HG02610 (cell line): ENCODE measurements at regions not wholly inside any gene's neighbourhood (a gene's known extent, or its start where the extent isn't known, plus 50 kb on each side); places are given as distances from the start of the nearest gene placed in this dataset.

Source experiments
- ATAC-seq: cut with Tn5 transposase; IDR thresholded peaks from one replicate; pipeline ENCODE4 v1.9.1; 2021; ENCODE audit warnings: mild to moderate bottlenecking, moderate library complexity; ENCODE audit not compliant: unreplicated experiment

DNA sequence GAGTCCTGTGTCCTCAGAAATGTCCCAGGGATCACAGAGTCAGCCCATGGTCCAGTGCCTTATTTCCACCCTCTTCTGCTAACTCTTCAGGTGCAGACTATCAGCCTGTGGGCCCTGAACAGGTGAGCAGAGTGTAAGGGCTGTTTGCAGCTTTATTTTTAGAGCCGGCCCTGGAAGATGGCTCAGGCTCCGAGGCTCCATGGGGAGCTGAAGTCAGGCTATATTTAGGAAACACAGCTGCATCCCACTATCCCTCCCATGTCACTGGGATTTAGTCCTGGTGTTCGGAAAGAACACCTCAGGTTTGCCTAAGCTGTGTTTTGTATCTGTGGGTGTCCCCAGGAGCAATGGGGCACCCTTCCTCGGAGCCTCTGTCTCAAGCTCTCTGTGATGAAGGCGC, 126.9 kb downstream of the RPS24 start:
- ATAC-seq: no peak

DNA sequence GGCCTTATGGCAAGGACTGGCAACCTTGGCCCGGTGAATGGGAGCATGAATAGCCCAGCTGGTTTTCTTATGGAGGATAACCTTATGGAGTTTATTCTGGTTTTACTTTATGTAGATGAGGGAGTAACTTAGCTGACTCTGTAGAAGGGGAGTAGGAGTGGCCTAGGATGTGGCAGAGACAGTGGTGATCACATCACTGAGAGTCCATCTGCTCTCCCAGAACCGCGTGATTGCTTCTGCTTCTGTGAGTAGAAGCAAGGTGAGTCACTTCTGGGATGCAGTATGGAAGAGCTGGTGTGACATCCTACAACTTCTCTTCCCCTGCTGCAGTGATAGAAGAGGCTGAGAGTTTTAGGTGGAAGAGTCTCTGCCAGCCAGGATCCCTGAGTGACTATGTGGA, 129.2 kb downstream of the RPS24 start:
- ATAC-seq: no peak

DNA sequence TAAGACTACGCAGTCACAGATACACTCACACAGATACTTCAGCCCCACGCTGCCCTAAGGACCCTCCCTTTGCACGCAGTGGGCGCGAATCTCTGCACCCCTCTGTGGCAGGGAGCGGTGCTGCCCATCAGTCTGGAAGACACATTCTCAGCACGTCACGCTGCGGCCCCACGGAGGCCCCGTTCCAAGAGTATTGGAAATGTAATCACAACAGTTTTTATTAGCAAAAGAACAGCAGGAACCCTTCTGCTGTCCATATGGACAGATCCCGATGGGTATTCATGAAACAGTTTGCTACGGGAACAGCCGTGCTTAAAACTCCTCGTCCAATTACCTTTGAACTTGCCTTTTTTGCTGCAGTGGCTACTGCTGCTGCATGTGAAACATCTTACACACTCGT, 131.0 kb downstream of the RPS24 start:
- no peak for ATAC-seq

DNA sequence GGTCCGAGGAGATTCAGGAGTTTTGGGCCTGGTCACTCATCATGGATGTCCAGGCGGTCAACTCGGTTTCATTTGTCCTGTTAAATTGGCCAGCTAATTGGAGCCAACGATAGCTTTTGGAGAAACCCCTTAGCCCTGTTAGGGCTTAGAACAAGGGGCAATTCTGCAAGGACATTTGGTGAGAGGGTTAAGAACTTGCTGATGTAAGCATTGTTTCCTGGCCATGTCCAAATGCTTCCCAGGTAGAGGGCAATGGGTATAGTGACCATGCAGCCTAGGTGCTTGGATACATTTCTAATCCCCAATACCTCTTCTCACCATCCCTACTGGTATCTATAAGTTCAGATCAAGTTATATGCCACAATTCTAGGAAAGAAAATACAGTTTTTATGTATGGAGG, 131.5 kb downstream of the RPS24 start:
- ATAC-seq: no peak

- no peak for ATAC-seq
Observed at GRCh38 chr10:78165617-78166016, 132.0 kb downstream of the RPS24 start.

- ATAC-seq: no peak
Observed at GRCh38 chr10:78166261-78166660, 132.6 kb downstream of the RPS24 start.

GRCh38 chr10:78169214-78169613, 135.6 kb downstream of the RPS24 start:
- ATAC-seq: no peak

- no peak for ATAC-seq
Observed at GRCh38 chr10:78170026-78170475, 136.4 kb downstream of the RPS24 start.

DNA sequence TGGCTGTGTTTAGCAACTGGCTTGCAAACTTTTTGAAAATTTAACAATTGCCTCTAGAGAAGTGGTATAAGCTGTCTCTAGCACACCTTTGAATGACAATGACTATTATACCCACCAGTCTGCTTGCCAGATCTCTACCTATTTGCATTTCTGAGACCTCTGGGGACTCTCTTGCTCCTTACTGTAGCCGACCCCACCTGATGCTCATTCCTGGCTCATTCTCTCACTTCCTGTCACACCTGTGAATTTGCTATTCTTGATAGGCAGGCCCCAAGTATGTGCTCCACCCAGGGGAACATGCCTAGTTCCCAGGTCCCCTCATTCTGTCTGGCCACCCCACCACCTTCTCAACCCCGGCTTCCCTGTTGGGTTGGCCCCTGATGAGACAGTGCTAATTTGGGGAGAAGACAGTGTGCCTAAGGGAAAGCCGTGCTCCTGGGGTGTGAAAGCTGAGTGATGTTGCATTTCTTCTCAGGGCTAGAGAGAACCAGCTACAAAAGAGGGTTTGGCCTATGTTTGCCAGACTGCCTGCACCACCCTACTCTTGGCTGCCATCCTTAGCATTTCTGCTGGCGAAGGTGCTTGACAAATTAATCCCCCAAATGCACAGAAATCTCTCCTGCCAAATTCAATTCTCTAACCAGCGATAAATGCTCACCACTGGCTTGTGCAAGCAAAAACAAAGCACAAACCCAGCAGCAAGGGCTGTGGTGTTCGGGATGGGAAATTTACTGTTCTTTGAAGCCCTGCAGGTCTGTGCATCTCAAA, 138.2 kb downstream of the RPS24 start:
- ATAC-seq: no peak

DNA sequence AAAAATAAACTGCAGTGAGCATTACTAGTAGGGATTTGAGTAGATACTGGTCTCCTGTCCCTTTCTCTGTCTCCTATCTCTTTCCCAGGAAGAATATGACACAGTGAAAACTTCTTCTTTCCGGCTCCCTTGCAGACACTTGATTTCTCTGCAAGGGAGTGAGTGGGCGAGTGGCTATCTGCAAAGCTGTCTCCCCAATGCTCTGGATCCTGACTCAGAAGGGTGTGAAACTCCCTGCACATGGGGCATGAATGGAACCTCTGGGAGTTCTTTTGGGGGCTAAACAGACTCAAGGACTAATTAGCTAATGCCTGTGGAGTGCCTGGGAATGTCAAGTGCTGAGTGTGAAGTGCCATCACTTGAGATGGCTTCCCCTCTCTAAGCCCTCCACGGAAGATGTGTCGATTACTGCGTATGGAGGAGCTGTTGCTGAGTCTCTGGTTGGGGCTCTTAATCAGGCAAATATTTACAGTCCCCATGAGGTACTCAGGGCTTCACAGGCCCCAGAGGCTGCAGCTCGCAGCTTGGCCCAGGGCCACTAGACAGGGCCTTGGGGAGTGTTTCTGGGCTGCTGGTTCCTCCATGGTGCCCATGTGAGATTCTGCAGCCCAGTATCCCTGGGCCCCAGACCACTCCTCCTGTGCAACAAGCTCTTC, 139.8 kb downstream of the RPS24 start:
- ATAC-seq: no peak

DNA sequence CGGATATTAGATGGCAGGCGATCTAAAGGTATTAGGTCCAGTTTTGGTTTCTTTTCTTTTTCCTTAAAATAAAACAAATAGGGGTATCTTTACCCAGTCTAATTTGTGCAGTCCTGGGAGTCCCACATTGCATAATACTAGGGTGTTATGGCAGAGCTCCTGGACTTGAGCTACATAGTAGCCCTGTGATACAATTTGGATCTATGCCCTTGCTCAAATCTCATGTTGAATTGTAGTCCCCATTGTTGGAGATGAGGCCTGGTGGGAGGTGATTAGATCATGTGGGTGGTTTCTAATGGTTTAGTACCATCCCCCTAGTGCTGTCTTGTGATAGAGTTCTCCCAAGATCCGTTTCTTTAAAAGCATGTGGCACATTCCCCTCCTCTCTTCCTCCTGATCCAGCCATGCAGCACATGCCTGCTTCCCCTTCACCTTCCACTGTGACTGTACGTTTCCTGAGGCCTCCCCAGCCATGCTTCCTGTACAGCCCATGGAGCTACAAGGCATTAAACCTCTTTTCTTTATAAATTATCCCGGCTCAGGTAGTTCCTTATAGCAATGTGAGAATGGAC, 141.9 kb downstream of the RPS24 start:
- no peak for ATAC-seq

- no peak for ATAC-seq
Observed at GRCh38 chr10:78176320-78177317, 143.0 kb downstream of the RPS24 start.

GRCh38 chr10:78177491-78178185, 144.0 kb downstream of the RPS24 start:
- no peak for ATAC-seq

GRCh38 chr10:78178397-78178796, 144.7 kb downstream of the RPS24 start:
- ATAC-seq: no peak

- ATAC-seq: no peak
Observed at GRCh38 chr10:78178940-78179339, 145.3 kb downstream of the RPS24 start.

- ATAC-seq: no peak
Observed at GRCh38 chr10:78179886-78180705, 146.4 kb downstream of the RPS24 start.

DNA sequence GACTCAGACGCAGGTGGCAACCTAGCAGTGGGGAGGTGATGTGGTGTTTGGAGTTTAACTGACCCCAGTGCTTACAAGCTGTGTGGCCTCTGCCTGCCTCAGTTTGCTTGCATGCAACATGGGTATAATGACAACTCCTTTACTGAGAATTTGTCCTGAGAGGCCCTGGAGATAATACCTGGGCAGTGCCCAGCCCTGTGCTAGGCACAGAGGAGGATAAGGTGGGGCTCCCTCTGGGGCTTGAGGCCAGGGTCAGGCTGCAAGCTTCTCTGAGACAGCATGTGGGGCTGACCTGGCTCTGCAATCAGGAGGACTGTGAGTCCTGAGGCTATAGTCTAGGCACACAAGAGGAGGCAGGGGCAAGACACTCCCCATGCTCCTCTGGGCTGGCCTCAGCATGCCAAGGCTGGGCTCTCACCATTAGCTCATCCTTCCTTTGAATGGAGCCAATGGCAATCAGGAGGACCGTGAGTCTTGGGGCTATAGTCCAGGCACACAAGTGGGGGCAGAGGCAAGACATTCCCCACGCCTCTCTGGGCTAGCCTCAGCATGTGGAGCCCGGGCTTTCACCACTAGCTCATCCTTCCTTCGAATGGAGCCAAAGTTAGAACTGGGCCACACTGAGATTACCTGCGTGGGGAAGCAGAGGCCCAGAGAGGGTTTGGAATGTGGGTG, 147.9 kb downstream of the RPS24 start:
- no peak for ATAC-seq

- no peak for ATAC-seq
Observed at GRCh38 chr10:78182841-78183240, 149.2 kb downstream of the RPS24 start.
